NB4 (cell line): ENCODE measurements at regions not wholly inside any gene's neighbourhood (a gene's known extent, or its start where the extent isn't known, plus 50 kb on each side); places are given as distances from the start of the nearest gene placed in this dataset.

Experiments used
- DNase-seq: peaks from one replicate; pipeline ENCODE4 v3.0.0; 2010; ENCODE audit warnings: low read depth
- H3K4me3 ChIP-seq: one replicate; pipeline ENCODE4 v1.5.1; 2011; ENCODE audit warnings: mild to moderate bottlenecking, low read depth, low read length, moderate library complexity
- MYC ChIP-seq: IDR thresholded peaks from 2 replicates; pipeline ENCODE4 v1.6.1; 2011; ENCODE audit warnings: low read depth, low read length
- POLR2A ChIP-seq: IDR thresholded peaks from 2 replicates; pipeline ENCODE4 v1.6.1; 2011; ENCODE audit warnings: mild to moderate bottlenecking; ENCODE audit not compliant: insufficient read length; ENCODE audit errors: extremely low read depth
- TF ChIP-seq, protein P1 (sequence below): IDR thresholded peaks from 2 replicates; pipeline ENCODE4 v1.6.1; 2011; ENCODE audit warnings: low read depth, low read length
- TF ChIP-seq, protein P2 (sequence below): IDR thresholded peaks from one replicate; pipeline ENCODE4 v1.5.1; 2012; ENCODE audit warnings: low read depth, low read length

DNA sequence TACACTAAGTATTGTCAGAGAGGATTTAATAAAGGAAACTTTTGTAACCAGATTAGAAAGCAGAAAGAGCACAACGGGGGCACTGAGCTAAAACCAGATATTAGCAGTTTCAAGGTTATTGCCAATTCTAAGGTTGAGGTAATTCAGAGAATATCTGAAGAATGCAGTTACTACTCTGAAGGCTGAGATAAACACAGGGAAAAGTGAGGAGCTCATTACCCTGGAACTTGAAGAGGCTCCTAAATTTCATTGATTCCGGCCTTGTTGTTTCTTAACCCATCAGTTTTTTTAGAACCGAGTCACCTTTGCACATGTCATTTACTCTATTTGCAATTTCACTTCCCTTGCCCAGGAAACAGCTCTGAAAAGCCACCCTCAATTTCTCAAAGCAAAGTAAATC lies 72.4 kb upstream of the BTBD3 start:
- H3K4me3 ChIP-seq: no peak overlapping the region
- TF ChIP-seq, protein P1, sequence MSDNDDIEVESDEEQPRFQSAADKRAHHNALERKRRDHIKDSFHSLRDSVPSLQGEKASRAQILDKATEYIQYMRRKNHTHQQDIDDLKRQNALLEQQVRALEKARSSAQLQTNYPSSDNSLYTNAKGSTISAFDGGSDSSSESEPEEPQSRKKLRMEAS: no peak
- TF ChIP-seq, protein P2, sequence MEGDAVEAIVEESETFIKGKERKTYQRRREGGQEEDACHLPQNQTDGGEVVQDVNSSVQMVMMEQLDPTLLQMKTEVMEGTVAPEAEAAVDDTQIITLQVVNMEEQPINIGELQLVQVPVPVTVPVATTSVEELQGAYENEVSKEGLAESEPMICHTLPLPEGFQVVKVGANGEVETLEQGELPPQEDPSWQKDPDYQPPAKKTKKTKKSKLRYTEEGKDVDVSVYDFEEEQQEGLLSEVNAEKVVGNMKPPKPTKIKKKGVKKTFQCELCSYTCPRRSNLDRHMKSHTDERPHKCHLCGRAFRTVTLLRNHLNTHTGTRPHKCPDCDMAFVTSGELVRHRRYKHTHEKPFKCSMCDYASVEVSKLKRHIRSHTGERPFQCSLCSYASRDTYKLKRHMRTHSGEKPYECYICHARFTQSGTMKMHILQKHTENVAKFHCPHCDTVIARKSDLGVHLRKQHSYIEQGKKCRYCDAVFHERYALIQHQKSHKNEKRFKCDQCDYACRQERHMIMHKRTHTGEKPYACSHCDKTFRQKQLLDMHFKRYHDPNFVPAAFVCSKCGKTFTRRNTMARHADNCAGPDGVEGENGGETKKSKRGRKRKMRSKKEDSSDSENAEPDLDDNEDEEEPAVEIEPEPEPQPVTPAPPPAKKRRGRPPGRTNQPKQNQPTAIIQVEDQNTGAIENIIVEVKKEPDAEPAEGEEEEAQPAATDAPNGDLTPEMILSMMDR: no peak
- TF ChIP-seq POLR2A: no peak
- no peak for TF ChIP-seq MYC
- DNase-seq: no peak

DNA sequence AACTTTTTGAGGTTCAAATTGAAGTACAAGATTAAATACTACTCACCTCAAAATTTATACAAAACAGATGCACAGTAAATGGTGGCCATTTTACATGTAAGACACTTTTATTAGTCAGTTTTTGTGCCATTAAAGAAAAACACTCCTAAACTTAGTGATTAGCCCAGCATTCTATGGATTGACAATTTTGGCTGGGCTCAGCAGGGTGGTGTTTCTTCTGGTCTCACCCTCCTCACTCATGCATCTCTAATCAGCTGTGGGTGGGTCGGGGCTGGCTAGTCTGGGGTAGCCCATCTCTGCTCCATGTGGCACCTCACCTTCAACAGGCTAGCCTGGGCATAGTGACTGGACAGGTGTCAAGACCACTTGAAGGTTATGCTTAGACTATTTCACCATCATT lies 71.6 kb upstream of the BTBD3 start:
- H3K4me3 ChIP-seq: no peak overlapping the region
- TF ChIP-seq, protein P1: no peak
- TF ChIP-seq MYC: no peak
- TF ChIP-seq, protein P2: no peak
- no peak for TF ChIP-seq POLR2A
- DNase-seq: no peak

DNA sequence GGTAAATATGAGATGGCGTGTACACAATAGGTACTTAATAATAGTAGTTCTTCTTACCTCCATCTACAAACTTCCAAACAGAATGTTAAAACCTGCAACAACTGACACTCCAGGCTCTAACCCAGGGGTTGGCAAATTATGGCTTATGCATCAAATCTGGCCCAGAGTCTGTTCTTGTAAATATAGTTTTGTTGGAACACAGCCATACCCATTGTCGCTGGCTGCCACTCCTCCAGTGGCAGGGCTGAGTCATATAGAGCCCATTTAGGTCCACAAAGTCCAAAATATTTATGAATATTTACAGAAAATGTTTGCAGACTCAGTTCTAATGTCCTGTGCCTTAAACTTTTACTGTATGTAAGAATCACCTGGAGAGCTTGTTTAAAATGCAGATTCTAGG lies 69.9 kb upstream of the BTBD3 start:
- DNase-seq: no peak
- H3K4me3 ChIP-seq: no peak overlapping the region
- TF ChIP-seq, protein P2: no peak

DNA sequence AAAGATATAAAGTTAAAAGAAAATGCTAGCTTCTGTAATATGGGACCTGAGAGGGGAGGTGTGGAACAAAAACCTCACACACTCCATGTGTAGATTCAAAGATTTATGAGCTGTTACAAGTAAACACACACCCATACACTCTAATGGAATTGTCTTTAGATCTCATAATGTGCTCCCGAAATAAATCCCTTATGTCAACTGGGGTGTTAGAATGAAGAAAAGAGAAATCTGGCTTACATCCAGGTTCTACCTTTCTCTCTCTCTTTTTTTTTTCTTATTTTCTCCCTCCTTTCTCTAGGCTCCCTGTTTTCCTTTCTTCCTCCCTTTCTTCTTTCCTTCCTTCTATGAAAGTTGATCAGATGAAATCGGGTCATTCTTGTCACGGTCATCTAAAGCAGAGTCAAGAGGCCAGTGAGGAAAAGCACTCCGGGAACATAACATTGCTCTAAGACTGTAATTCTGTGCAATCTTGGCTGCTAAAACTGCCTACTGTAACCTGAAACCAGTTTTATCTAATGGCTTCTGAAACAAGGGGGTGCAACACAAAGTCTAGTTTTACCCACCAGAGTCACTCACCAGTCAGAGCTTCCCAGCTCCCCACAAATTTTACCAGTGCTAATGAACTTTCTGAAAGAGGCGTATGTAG lies 68.3 kb upstream of the BTBD3 start:
- TF ChIP-seq MYC: no peak
- TF ChIP-seq POLR2A: no peak
- TF ChIP-seq, protein P1: no peak
- TF ChIP-seq, protein P2: no peak
- no peak for DNase-seq
- no peak overlapping the region for H3K4me3 ChIP-seq

DNA sequence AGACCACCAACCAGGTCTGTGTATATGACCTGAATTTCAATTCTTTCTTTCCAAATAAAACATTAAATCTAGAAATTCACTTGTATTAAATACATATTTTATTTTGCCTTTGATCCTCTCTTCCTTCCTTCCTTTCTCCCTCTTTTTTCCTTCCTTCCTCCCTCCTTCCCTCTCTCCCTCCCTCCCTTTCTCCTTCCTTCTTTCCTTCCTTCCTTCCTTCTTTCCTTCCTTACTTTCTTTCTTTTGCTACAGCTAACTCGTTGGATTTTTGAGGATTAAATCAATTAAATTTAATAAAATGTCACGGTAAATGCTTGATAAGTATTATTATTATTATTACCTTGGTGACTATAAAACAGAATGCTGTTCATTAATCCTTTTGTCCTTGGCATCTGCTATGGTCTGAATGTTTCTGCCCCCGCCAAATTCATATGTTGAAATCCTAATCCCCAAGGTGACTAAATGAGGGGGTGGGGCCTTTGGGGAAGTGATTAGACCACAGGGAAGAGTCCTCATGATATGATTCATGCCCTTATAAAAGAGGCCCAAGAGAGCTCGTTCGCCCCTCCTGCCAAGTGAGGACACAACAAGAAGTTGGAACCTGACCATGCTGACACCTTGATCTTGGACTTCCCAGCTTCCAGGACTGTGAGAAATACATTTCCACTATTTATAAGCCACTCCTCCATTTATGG lies 67.6 kb upstream of the BTBD3 start:
- peak; percentile 76 for DNase-seq
- TF ChIP-seq, protein P2: no peak
- no peak for TF ChIP-seq POLR2A
- no peak for TF ChIP-seq MYC
- H3K4me3 ChIP-seq: no peak overlapping the region

DNA sequence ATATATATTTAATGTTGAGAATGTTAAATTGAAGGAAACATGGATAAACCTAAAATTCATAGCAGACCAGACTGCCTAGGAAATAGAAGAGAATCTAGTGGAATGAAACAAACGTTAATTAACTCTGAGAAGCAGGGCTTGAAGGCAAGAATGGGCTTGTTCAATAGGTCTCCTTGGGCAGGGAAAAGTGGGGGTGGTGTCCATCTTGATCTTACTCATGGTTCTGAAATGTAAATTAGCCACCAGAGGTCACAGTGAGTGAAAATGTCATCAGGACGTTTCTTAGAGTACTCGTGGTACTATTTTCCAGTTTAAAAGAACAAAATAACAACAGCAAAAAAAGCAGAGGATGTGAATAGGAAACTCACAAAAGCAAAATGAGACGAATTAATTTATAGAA lies 66.8 kb upstream of the BTBD3 start:
- no peak overlapping the region for H3K4me3 ChIP-seq
- no peak for DNase-seq
- no peak for TF ChIP-seq MYC
- no peak for TF ChIP-seq POLR2A
- TF ChIP-seq, protein P2: no peak
- TF ChIP-seq, protein P1: no peak
